AG09309 (cell line): ENCODE measurements at regions not wholly inside any gene's neighbourhood (a gene's known extent, or its start where the extent isn't known, plus 50 kb on each side); places are given as distances from the start of the nearest gene placed in this dataset.

ENCODE experiments used
- DNase-seq: peaks from one replicate; pipeline ENCODE4 v3.0.0-alpha.2; 2010; ENCODE audit warnings: low read depth
- H3K4me3 ChIP-seq: 2 replicates; pipeline ENCODE4 v1.5.1; 2011; ENCODE audit warnings: mild to moderate bottlenecking, low read depth, low read length, moderate library complexity; ENCODE audit not compliant: control insufficient read depth
- TF ChIP-seq, protein P1 (sequence below): IDR thresholded peaks from 2 replicates; pipeline ENCODE4 v1.5.1; 2011; ENCODE audit warnings: mild to moderate bottlenecking, low read depth, low read length, inconsistent platforms; ENCODE audit not compliant: insufficient read depth, control insufficient read depth; ENCODE audit errors: missing control alignments

- no peak for DNase-seq
- no peak overlapping the region for H3K4me3 ChIP-seq
- TF ChIP-seq, protein P1, sequence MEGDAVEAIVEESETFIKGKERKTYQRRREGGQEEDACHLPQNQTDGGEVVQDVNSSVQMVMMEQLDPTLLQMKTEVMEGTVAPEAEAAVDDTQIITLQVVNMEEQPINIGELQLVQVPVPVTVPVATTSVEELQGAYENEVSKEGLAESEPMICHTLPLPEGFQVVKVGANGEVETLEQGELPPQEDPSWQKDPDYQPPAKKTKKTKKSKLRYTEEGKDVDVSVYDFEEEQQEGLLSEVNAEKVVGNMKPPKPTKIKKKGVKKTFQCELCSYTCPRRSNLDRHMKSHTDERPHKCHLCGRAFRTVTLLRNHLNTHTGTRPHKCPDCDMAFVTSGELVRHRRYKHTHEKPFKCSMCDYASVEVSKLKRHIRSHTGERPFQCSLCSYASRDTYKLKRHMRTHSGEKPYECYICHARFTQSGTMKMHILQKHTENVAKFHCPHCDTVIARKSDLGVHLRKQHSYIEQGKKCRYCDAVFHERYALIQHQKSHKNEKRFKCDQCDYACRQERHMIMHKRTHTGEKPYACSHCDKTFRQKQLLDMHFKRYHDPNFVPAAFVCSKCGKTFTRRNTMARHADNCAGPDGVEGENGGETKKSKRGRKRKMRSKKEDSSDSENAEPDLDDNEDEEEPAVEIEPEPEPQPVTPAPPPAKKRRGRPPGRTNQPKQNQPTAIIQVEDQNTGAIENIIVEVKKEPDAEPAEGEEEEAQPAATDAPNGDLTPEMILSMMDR = no peak
Measured at GRCh38 chr11:19651653-19652052, 61.0 kb upstream of the NAV2 start.

DNA sequence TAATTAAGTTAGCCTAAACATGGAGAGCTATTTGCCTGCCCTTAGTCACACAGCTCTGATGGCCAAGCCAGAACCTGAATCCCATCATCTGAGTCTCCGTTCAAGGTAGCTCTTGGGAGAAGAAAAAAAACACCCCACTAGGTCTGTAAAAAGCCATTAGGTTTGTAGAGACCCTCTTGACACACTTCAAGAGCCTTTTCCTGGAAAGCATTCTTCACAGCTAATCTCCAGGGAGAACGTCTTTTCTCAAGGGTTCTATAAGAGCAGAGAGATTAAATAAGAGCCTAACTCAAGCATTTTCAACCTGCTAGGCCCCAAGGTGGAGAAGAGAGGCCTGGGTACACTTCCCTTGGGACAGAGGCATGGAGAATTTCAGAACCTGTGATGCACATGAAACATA is 61.6 kb upstream of the NAV2 start:
- no peak overlapping the region for H3K4me3 ChIP-seq
- no peak for DNase-seq
- TF ChIP-seq, protein P1 = no peak

DNA sequence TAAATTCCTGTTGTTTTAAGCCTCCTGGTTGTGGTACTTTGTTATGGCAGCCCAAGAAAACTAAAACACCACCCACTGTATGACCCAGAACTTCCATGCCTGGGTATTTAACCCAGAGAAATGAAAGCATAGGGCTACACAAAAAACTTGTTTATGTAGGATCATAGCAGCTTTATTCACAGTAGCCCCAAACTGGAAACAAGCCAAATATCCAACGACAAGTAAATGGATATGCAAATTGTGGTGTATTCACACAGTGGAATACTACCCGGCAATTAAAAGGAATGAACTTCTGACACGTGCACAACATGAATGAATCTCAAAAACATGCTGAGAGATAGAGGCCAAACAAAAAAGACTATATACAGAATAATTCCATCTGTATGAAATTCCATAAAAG is 62.2 kb upstream of the NAV2 start:
- TF ChIP-seq, protein P1 = no peak
- no peak for DNase-seq
- no peak overlapping the region for H3K4me3 ChIP-seq

DNA sequence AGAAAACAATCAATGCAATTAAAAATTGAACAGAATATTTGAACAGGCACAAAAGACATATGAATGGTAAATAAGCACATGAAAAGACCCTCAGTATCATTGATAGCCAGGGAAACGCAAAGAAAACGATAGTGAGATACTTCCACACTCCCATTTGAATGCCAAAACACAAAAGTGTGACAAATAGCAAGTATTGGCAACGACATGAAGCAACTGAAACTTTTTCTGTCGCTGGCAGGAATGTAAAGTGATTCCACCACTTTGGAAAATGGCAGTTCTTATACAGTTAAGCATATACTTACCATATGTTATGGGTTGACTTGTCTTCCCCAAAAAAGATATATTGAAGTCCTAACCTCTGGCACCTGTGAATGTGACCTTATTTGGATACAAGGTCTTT is 62.9 kb upstream of the NAV2 start:
- TF ChIP-seq, protein P1 = no peak
- H3K4me3 ChIP-seq = no peak overlapping the region
- no peak for DNase-seq

GRCh38 chr11:19648321-19648720 is 64.3 kb upstream of the NAV2 start:
- TF ChIP-seq, protein P1 = no peak
- DNase-seq = no peak
- no peak overlapping the region for H3K4me3 ChIP-seq

DNA sequence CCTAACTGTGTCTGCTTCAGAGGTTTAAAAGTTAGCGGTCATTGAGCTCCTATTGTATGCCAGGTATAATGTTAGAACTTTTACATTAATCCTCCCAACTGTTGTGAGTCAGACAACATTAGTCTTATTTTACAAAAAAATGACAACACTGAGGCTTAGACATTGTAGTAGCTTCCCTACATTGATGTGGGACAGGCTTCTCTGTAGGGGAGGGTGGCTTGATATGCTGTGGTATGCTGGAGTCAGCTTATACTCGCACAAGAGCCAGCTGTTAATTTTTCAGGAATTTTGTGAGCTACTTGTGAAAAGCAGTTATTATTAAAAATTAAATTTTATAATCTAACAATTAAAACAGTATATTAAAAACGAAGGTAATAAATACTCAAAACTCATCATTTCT is 64.8 kb upstream of the NAV2 start:
- H3K4me3 ChIP-seq = no peak overlapping the region
- no peak for DNase-seq
- TF ChIP-seq, protein P1 = no peak

GRCh38 chr11:19646921-19647320 is 65.7 kb upstream of the NAV2 start:
- H3K4me3 ChIP-seq = no peak overlapping the region
- peak; percentile 96 for DNase-seq
- TF ChIP-seq, protein P1 = no peak
